Mucosa of descending colon (tissue), 3 donors: ENCODE measurements at regions not wholly inside any gene's neighbourhood (a gene's known extent, or its start where the extent isn't known, plus 50 kb on each side); places are given as distances from the start of the nearest gene placed in this dataset.
"Not testable (repeated sequence)": the region's sequence is repeated elsewhere in the genome, so short reads cannot be mapped to it uniquely, and the experiment has no call there.

ENCODE experiments used
- ATAC-seq: fragments of 200-7000 bp; cut with Tn5 transposase; one replicate; pipeline ENCODE4 v1.9.1; 2020; ENCODE audit warnings: mild to moderate bottlenecking, moderate library complexity
- DNase-seq, 3 donors: peaks; one replicate each; pipeline ENCODE4 v3.0.0-alpha.2; 2020
- H3K36me3 ChIP-seq: fragments of 200-600 bp; one replicate; pipeline ENCODE4 v1.8.0; 2021; ENCODE audit warnings: low read depth, mild to moderate bottlenecking
- H3K4me1 ChIP-seq: fragments of 200-600 bp; one replicate; pipeline ENCODE4 v1.8.0; 2021; ENCODE audit warnings: low read depth, mild to moderate bottlenecking
- H3K4me3 ChIP-seq: fragments of 200-600 bp; one replicate; pipeline ENCODE4 v1.8.0; 2021; ENCODE audit warnings: mild to moderate bottlenecking
- H3K9me3 ChIP-seq: fragments of 200-600 bp; one replicate; pipeline ENCODE4 v1.8.0; 2021; ENCODE audit warnings: mild to moderate bottlenecking
- CTCF ChIP-seq: fragments of 200-600 bp; IDR thresholded peaks from one replicate; pipeline ENCODE4 v1.8.0; 2022; ENCODE audit warnings: antibody characterized with exemption, mild to moderate bottlenecking
- intact Hi-C, 2 donors: fragments of 100-400 bp; cut with DNase I in 1 of 2; cut with micrococcal nuclease in 1 of 2; formaldehyde crosslinking; loops; one replicate each; pipeline versions ENCODE4 v1.11.0 to v1.11.1; 2022; cut with DNase I, micrococcal nuclease
- donor health status: DM: no; HTN: no; CAD: no; lungs with moderate emphysema.
- donor health status: DM: no; HTN: no; CAD: no.
- donor health status: DM: no; HTN: yes; CAD: no.

GRCh38 chr1:178607718-178608408 lies 95.0 kb downstream of the TEX35 start:
- DNase-seq (no peak), ATAC-seq (peak; percentile 42)
- H3K36me3 ChIP-seq: no peaks in the 10 kb centered on the region
- intact Hi-C loops: no loop called here
- TF ChIP-seq CTCF: no peak
- no peaks in the 10 kb centered on the region for H3K9me3 ChIP-seq
- no peak overlapping the region for H3K4me3 ChIP-seq
- H3K4me1 ChIP-seq: no peaks in the 10 kb centered on the region

GRCh38 chr1:178609015-178609414 lies 96.1 kb downstream of the TEX35 start:
- no peaks in the 10 kb centered on the region for H3K36me3 ChIP-seq
- ATAC-seq (peak; percentile 39), DNase-seq (no peak)
- no peaks in the 10 kb centered on the region for H3K9me3 ChIP-seq
- no peaks in the 10 kb centered on the region for H3K4me1 ChIP-seq
- TF ChIP-seq CTCF: no peak
- intact Hi-C loops: no loop called here
- H3K4me3 ChIP-seq: no peak overlapping the region

- H3K36me3 ChIP-seq, intact Hi-C loops, H3K4me3 ChIP-seq, H3K9me3 ChIP-seq, DNase-seq, H3K4me1 ChIP-seq, ATAC-seq: not testable (repeated sequence)
These were observed 97.9 kb downstream of the TEX35 start for GRCh38 chr1:178610690-178611410.

GRCh38 chr1:178612261-178612660 lies 99.4 kb downstream of the TEX35 start:
- no peak overlapping the region for H3K4me3 ChIP-seq
- H3K4me1 ChIP-seq: no peaks in the 10 kb centered on the region
- no peak for DNase-seq
- H3K9me3 ChIP-seq: no peaks in the 10 kb centered on the region
- intact Hi-C loops: no loop called here
- ATAC-seq: no peak
- H3K36me3 ChIP-seq: no peaks in the 10 kb centered on the region
- no peak for TF ChIP-seq CTCF

- ATAC-seq (no peak), DNase-seq (no peak)
- intact Hi-C loops: no loop called here
- no peak for TF ChIP-seq CTCF
- no peaks in the 10 kb centered on the region for H3K36me3 ChIP-seq
- no peak overlapping the region for H3K4me3 ChIP-seq
- H3K4me1 ChIP-seq: no peaks in the 10 kb centered on the region
- H3K9me3 ChIP-seq: no peaks in the 10 kb centered on the region
These were observed 100.5 kb downstream of the TEX35 start for GRCh38 chr1:178613271-178613945.

GRCh38 chr1:178614286-178614685 lies 101.4 kb downstream of the TEX35 start:
- no peaks in the 10 kb centered on the region for H3K36me3 ChIP-seq
- no peak overlapping the region for H3K4me3 ChIP-seq
- DNase-seq (no peak), ATAC-seq (no peak)
- H3K4me1 ChIP-seq: no peaks in the 10 kb centered on the region
- intact Hi-C loops: no loop called here
- no peaks in the 10 kb centered on the region for H3K9me3 ChIP-seq
- TF ChIP-seq CTCF: no peak
